Activated CD8-positive, alpha-beta T cell treated with anti-CD3 and anti-CD28 coated beads for 36 hours (primary cell): ENCODE measurements at regions not wholly inside any gene's neighbourhood (a gene's known extent, or its start where the extent isn't known, plus 50 kb on each side); places are given as distances from the start of the nearest gene placed in this dataset.

Source experiments
- ATAC-seq: fragments of 200-7000 bp; cut with Tn5 transposase; one replicate; pipeline ENCODE4 v1.10.0; 2021; ENCODE audit warnings: mild to moderate bottlenecking, moderate library complexity
- CTCF ChIA-PET: fragments of 350-600 bp; sonication (Branson Sonifier 250); formaldehyde crosslinking; loops from one replicate; lab custom pipeline; 2021; ENCODE audit warnings: antibody characterized with exemption; lab: Charles Lee
- POLR2A ChIA-PET: fragments of 350-600 bp; sonication (Branson Sonifier 250); formaldehyde crosslinking; loops from one replicate; lab custom pipeline; 2021; ENCODE audit warnings: antibody characterized with exemption; lab: Charles Lee
- DNase-seq: peaks from one replicate; pipeline ENCODE4 v3.0.0-alpha.2; 2020
- H3K27ac Mint-ChIP-seq: one replicate; pipeline ENCODE4 v1.8.0; 2021; ENCODE audit warnings: mild to moderate bottlenecking, mixed read lengths
- H3K27me3 Mint-ChIP-seq: one replicate; pipeline ENCODE4 v1.8.0; 2021; ENCODE audit warnings: mixed read lengths
- H3K36me3 Mint-ChIP-seq: one replicate; pipeline ENCODE4 v1.8.0; 2021; ENCODE audit warnings: low read depth, mixed read lengths
- H3K4me1 Mint-ChIP-seq: one replicate; pipeline ENCODE4 v1.8.0; 2021; ENCODE audit warnings: low read depth, mixed read lengths
- H3K4me3 Mint-ChIP-seq: one replicate; pipeline ENCODE4 v1.8.0; 2021; ENCODE audit warnings: mild to moderate bottlenecking, moderate library complexity, mixed read lengths
- H3K9me3 Mint-ChIP-seq: one replicate; pipeline ENCODE4 v1.8.0; 2021; ENCODE audit warnings: mixed read lengths
- intact Hi-C: fragments of 100-400 bp; cut with micrococcal nuclease; formaldehyde crosslinking; loops from one replicate; pipeline ENCODE4 v1.10.0; 2022
- TF ChIP-seq, protein P1 (sequence below): fragments of 200-600 bp; IDR thresholded peaks from one replicate; pipeline ENCODE4 v1.8.0; 2022; ENCODE audit warnings: antibody characterized with exemption, mild to moderate bottlenecking

DNA sequence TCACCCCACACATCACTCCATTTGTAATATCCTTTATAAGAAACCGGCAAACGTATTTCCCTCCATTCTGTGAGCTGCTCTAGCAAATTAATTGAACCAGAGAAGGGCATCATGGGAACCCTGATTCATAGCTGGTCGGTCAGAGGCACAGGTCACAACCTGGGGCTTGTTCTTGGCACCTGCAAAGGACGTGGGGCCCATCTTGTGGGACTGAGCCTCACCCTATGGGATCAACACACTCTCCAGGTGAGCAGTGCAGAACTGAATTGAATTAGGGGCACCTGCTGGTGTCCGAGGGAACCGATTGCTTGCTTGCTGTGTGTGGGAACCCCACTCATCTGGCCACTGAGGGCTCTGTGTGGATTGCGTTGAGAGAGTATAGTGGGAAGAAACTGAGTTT, 145.3 kb downstream of the CTTN start:
- intact Hi-C loops, result no loop called here
- ChIA-PET CTCF (no interaction called here), POLR2A (no interaction called here)
- Mint-ChIP-seq H3K27me3 (no peaks in the 10 kb centered on the region), H3K9me3 (no peaks in the 10 kb centered on the region), H3K4me3 (no peak overlapping the region), H3K4me1 (no peaks in the 10 kb centered on the region), H3K36me3 (no peaks in the 10 kb centered on the region), H3K27ac (no peak overlapping the region)
- no peak for ATAC-seq
- DNase-seq, result no peak
- TF ChIP-seq, protein P1, sequence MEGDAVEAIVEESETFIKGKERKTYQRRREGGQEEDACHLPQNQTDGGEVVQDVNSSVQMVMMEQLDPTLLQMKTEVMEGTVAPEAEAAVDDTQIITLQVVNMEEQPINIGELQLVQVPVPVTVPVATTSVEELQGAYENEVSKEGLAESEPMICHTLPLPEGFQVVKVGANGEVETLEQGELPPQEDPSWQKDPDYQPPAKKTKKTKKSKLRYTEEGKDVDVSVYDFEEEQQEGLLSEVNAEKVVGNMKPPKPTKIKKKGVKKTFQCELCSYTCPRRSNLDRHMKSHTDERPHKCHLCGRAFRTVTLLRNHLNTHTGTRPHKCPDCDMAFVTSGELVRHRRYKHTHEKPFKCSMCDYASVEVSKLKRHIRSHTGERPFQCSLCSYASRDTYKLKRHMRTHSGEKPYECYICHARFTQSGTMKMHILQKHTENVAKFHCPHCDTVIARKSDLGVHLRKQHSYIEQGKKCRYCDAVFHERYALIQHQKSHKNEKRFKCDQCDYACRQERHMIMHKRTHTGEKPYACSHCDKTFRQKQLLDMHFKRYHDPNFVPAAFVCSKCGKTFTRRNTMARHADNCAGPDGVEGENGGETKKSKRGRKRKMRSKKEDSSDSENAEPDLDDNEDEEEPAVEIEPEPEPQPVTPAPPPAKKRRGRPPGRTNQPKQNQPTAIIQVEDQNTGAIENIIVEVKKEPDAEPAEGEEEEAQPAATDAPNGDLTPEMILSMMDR, result no peak

DNA sequence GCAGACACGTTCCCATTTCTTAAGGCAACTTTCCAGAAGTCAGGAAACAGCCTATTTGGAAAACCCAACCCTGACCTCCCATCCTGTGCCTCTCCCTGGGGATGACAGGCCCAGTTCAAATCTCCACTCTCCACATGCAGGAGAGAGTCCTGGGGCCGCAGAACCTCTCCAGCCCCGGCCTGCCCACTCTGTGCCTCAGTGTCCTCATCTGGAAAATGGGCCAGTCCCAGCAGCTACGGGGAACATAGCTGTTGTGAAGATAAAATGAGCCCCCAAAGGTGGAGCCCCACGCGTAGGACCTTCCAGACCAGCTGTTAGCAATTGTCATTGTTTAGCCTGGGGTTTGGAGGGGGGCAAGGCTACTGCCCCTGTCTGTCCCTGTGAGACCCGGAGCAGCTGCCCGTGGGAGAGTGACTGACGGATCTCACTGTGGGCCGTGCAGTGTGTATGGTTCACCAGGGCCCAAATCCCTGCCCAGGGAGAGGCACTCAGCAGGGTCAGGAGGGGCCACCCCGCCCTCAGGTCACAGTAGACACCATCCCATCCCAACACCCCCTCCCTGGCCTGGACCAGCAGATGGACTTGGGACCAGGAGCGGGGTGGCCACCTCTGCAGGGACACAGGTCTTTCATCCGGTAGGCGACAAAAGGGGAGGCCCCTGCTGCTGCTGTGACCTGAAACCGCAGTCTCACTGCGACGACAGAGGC, 145.9 kb downstream of the CTTN start:
- CTCF ChIA-PET, result no interaction called here

DNA sequence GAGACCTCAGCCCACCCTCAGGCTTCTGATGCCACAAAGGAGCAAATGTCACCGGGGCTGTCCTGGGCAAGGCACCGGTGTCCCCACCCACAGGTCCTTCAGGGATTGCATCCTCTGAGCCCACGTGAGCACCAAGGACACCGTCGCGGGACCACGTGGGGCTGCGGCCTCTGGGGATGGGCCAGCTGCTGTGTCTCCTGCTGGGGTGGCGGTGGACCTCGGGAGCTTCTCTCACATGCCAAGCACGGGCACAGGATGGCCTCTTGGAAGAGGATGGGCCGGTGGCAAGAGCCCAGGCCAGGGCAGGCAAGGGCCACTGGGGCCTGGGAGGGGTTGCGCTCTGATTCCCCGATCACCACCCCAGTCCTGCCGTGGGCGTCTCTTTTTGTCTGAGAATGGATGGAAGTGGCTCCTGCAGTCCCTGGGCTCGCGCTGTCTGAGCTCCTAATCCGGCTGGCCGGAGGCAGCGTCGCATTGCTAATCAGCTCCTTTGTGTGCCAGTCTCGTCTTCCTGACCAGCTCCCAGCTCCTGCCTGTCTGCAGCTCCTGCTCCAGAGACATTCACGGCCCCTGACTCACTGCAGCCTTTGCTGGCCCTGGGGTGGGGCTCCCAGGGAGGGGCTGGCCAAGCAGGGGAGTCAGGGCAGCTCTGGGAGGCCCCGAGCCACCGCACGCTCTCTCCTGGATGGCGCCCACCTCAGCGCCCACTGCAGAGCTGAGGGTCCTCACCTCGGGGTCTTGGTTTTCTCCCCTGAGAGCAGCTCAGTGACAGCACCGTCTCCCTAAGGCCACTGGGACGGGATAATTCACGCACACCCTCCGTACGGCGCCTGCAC, 146.7 kb downstream of the CTTN start:
- Mint-ChIP-seq H3K4me1 (no peaks in the 10 kb centered on the region), H3K36me3 (no peaks in the 10 kb centered on the region), H3K9me3 (no peaks in the 10 kb centered on the region), H3K4me3 (no peak overlapping the region), H3K27ac (no peak overlapping the region), H3K27me3 (no peaks in the 10 kb centered on the region)
- TF ChIP-seq, protein P1, result no peak
- DNase-seq (no peak), ATAC-seq (no peak)
- POLR2A ChIA-PET, result no interaction called here
- intact Hi-C loops, result no loop called here
- CTCF ChIA-PET, result no interaction called here

More for the DNA sequence above, 145.9 kb downstream of the CTTN start:
- no peaks in the 10 kb centered on the region for H3K36me3 Mint-ChIP-seq
- no peak for ATAC-seq
- no peak overlapping the region for H3K4me3 Mint-ChIP-seq
- intact Hi-C loops, result no loop called here
- no peaks in the 10 kb centered on the region for H3K27me3 Mint-ChIP-seq
- H3K4me1 Mint-ChIP-seq, result no peaks in the 10 kb centered on the region
- TF ChIP-seq, protein P1, result no peak
- POLR2A ChIA-PET, result no interaction called here
- no peaks in the 10 kb centered on the region for H3K9me3 Mint-ChIP-seq
- H3K27ac Mint-ChIP-seq, result no peak overlapping the region
- no peak for DNase-seq

DNA sequence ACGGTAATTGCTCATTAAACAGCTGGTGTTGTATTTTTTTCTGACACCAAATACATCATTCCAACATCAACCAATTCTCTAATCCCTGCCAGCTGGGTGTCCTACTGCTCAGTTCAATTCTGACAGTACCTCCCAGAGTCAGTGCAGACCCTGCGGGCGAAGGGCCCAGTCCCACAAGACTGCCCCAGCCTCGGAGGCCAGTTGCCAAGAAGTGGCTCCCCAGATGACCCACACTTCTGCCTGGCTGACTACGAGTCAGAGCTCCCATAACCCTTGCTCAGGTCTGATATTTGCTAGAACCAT, 147.2 kb downstream of the CTTN start:
- Mint-ChIP-seq H3K27ac (no peak overlapping the region), H3K36me3 (no peaks in the 10 kb centered on the region), H3K4me1 (no peaks in the 10 kb centered on the region), H3K27me3 (no peaks in the 10 kb centered on the region), H3K9me3 (no peaks in the 10 kb centered on the region), H3K4me3 (no peak overlapping the region)
- POLR2A ChIA-PET, result no interaction called here
- TF ChIP-seq, protein P1, result no peak
- ATAC-seq (no peak), DNase-seq (no peak)
- CTCF ChIA-PET, result no interaction called here
- intact Hi-C loops, result no loop called here

DNA sequence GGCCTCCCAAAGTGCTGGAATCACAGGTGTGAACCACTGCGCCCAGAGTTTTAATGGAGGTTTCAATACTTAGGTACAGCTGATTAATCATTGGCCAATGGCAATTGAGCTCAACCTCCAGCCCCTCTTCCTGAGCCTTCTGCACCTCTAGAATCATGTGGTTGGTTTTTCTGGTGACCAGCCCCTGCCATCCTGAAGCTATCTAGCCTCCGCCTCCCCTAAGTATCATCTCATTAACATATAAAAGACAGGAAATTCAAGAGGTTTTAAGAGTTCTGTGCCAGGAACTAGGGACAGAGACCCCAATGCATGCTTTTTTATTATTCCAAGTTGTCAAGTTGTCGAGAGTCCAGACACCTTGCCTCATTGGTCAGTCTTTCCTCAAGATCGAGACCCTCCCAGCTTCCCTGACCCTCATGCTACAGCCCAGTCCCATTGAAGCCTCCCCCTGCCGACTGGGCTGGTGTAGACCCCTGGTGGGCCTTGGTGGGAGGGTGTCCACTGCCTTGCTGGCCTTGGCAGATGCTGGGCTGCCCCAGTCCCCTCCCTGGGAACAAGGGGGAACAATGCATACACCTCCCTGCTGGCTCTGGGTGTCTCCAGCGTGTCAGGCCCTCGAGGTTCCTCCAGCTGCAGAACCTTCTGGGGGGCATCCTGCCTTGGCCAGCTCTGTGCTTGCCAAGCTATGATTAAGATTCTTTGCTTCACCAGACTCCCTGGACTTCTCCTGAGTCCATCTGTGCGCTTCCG, 148.0 kb downstream of the CTTN start:
- intact Hi-C loops, result no loop called here
- CTCF ChIA-PET, result no interaction called here
- Mint-ChIP-seq H3K4me1 (no peaks in the 10 kb centered on the region), H3K27ac (no peak overlapping the region), H3K9me3 (no peaks in the 10 kb centered on the region), H3K27me3 (no peaks in the 10 kb centered on the region), H3K36me3 (no peaks in the 10 kb centered on the region), H3K4me3 (no peak overlapping the region)
- POLR2A ChIA-PET, result no interaction called here
- TF ChIP-seq, protein P1, result no peak
- no peak for DNase-seq
- no peak for ATAC-seq
